Endothelial cell of umbilical vein (primary cell): ENCODE measurements at regions not wholly inside any gene's neighbourhood (a gene's known extent, or its start where the extent isn't known, plus 50 kb on each side); places are given as distances from the start of the nearest gene placed in this dataset.

Source experiments
- POLR2A ChIP-seq: IDR thresholded peaks from 2 replicates; pipeline ENCODE4 v1.6.1; 2012; ENCODE audit warnings: low read depth, mild to moderate bottlenecking, control low read depth, low read length
- TF ChIP-seq, protein P1 (sequence below), 2 donors: IDR thresholded peaks; 1 replicate in 1 of 2; 2 replicates in 1 of 2; pipeline ENCODE4 v1.5.1; 2011; ENCODE audit warnings: low read length in 2 of 2, mild to moderate bottlenecking in 2 of 2, moderate library complexity in 2 of 2, control low read depth in 1 of 2, inconsistent platforms in 1 of 2, low read depth in 1 of 2; ENCODE audit not compliant: insufficient read depth in 1 of 2; ENCODE audit errors: extremely low read depth in 1 of 2

DNA sequence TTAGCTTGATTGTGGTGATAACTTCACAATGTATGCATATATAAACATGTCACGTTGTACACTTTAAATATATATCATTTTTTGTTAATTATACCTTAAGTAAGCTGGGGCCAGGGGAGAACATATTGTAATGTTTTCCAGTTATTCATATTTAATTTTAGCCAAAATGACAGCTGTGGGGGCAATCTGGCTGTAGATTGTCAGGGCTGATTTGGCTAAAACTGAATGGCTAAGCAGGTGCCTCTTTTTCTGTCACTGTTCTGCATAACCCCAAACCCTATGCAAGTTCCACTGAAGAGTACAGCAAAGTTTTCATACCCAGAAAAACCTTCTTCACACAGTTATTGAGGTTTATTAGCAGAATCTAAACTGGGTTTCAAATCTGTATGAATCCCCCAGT, 318.2 kb downstream of the PTPRC start:
- TF ChIP-seq POLR2A = no peak
- TF ChIP-seq, protein P1, sequence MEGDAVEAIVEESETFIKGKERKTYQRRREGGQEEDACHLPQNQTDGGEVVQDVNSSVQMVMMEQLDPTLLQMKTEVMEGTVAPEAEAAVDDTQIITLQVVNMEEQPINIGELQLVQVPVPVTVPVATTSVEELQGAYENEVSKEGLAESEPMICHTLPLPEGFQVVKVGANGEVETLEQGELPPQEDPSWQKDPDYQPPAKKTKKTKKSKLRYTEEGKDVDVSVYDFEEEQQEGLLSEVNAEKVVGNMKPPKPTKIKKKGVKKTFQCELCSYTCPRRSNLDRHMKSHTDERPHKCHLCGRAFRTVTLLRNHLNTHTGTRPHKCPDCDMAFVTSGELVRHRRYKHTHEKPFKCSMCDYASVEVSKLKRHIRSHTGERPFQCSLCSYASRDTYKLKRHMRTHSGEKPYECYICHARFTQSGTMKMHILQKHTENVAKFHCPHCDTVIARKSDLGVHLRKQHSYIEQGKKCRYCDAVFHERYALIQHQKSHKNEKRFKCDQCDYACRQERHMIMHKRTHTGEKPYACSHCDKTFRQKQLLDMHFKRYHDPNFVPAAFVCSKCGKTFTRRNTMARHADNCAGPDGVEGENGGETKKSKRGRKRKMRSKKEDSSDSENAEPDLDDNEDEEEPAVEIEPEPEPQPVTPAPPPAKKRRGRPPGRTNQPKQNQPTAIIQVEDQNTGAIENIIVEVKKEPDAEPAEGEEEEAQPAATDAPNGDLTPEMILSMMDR (IDR thresholded peaks at IDR 0.05; ENCODE audit: extremely low read depth in 1 of 2, insufficient read depth in 1 of 2, low read depth in 1 of 2, low read length in 2 of 2) = no peak
